ENCODE measurements at regions not wholly inside any gene's neighbourhood (a gene's known extent, or its start where the extent isn't known, plus 50 kb on each side); places are given as distances from the start of the nearest gene placed in this dataset.

DNA sequence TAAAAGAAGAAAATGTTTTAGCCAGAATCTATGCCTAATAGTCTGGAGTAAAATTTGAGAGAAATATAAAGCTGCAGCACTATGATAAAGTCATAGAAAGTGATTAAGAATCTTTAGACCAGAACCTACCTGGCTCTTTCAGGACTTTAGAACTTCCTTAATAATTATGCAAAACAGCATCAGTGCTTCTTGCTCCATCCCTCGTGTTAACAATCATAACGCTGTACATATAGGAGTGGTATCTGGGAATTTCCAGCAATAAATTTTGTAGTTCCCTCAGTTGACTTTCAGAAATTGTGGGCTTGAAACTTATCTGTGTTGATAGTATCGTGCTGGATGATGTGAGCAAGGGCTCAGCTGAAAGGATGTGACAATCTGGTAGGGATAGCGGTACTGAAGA, 102.1 kb upstream of the RASGEF1B start:
- no peak for TF ChIP-seq TAF1 (IDR thresholded peaks at IDR 0.05; ENCODE audit: borderline replicate concordance, insufficient read depth, low read length)
- no peak for TF ChIP-seq SIN3A (IDR thresholded peaks at IDR 0.05; ENCODE audit: borderline replicate concordance, insufficient read depth, low read length)
- no peak for TF ChIP-seq FOXP2 (optimal IDR thresholded peaks at IDR 0.05; ENCODE audit: borderline replicate concordance, extremely low read depth, extremely low read length, insufficient read depth)
- no peak for TF ChIP-seq POLR2AphosphoS5 (IDR thresholded peaks at IDR 0.05; ENCODE audit: low read depth, low read length)
- TF ChIP-seq, protein P1, sequence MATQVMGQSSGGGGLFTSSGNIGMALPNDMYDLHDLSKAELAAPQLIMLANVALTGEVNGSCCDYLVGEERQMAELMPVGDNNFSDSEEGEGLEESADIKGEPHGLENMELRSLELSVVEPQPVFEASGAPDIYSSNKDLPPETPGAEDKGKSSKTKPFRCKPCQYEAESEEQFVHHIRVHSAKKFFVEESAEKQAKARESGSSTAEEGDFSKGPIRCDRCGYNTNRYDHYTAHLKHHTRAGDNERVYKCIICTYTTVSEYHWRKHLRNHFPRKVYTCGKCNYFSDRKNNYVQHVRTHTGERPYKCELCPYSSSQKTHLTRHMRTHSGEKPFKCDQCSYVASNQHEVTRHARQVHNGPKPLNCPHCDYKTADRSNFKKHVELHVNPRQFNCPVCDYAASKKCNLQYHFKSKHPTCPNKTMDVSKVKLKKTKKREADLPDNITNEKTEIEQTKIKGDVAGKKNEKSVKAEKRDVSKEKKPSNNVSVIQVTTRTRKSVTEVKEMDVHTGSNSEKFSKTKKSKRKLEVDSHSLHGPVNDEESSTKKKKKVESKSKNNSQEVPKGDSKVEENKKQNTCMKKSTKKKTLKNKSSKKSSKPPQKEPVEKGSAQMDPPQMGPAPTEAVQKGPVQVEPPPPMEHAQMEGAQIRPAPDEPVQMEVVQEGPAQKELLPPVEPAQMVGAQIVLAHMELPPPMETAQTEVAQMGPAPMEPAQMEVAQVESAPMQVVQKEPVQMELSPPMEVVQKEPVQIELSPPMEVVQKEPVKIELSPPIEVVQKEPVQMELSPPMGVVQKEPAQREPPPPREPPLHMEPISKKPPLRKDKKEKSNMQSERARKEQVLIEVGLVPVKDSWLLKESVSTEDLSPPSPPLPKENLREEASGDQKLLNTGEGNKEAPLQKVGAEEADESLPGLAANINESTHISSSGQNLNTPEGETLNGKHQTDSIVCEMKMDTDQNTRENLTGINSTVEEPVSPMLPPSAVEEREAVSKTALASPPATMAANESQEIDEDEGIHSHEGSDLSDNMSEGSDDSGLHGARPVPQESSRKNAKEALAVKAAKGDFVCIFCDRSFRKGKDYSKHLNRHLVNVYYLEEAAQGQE (IDR thresholded peaks at IDR 0.05; ENCODE audit: insufficient read depth in 1 of 2, low read depth in 2 of 2, low read length in 2 of 2), result no peak

DNA sequence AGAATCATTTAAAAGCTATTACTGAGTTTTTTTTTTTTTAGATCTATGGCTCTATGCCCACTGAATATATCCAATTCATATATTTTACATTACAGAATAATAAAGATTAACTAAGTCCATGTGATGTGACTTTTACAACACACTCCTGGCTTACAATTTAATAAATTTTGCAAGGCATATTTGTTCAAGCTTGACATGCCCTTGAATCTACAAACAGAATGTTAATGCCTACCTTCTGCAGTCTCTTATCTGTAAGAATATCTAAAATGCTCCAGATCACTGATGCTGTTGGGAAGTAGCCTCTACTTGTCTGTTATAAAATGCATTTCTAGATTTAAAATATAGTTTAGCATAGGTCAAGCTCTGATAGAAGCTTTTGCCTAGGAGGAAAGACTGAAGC, 100.7 kb upstream of the RASGEF1B start:
- TF ChIP-seq FOXP2 (optimal IDR thresholded peaks at IDR 0.05; ENCODE audit: borderline replicate concordance, extremely low read depth, extremely low read length, insufficient read depth), result no peak
- no peak for TF ChIP-seq SIN3A (IDR thresholded peaks at IDR 0.05; ENCODE audit: borderline replicate concordance, insufficient read depth, low read length)
- TF ChIP-seq, protein P1 (IDR thresholded peaks at IDR 0.05; ENCODE audit: insufficient read depth in 1 of 2, low read depth in 2 of 2, low read length in 2 of 2), result no peak
- TF ChIP-seq POLR2AphosphoS5 (IDR thresholded peaks at IDR 0.05; ENCODE audit: low read depth, low read length), result no peak
- TF ChIP-seq TAF1 (IDR thresholded peaks at IDR 0.05; ENCODE audit: borderline replicate concordance, insufficient read depth, low read length), result no peak

DNA sequence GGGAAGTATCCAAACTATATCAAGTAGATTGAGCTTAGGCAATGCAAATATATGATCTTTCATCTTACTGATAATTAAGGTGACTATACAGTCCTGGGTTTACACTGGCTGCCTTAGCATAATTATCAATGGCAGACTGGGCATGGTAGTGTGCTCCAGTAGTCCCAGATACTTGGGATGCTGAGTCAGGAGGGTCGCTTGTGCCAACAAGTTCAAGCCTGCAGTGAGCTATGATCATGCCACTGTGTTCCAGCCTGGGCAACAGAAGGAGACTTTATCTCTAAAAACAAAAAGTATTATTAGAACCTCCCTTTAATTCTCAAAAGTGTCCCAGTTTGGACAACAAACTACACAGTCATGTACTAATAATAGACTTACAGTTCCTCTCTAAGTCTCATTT, 99.4 kb upstream of the RASGEF1B start:
- no peak for TF ChIP-seq FOXP2 (optimal IDR thresholded peaks at IDR 0.05; ENCODE audit: borderline replicate concordance, extremely low read depth, extremely low read length, insufficient read depth)
- TF ChIP-seq POLR2AphosphoS5 (IDR thresholded peaks at IDR 0.05; ENCODE audit: low read depth, low read length), result no peak
- TF ChIP-seq, protein P1 (IDR thresholded peaks at IDR 0.05; ENCODE audit: insufficient read depth in 1 of 2, low read depth in 2 of 2, low read length in 2 of 2), result no peak
- no peak for TF ChIP-seq TAF1 (IDR thresholded peaks at IDR 0.05; ENCODE audit: borderline replicate concordance, insufficient read depth, low read length)

DNA sequence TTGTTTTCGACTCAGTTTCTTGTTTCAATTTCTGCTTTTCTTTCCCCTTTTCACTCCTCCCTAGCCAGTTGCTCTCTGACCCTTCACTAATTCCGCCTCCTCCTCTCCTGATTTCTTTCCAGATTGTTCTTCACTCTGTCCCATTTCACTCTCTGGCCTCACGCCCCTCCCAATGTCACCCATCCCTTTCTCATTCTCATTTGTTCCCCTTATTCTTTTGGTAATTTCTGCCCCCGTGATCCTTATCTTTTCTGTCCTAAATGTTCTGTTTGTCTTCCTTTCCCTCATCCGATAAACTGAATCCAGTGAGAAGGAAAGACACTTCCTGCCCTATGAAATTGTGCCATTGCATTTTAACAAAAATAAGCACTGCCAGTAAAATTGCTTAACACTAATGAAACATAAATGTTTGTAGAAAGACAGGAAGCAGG, 94.5 kb upstream of the RASGEF1B start:
- TF ChIP-seq, protein P1 (IDR thresholded peaks at IDR 0.05; ENCODE audit: insufficient read depth in 1 of 2, low read depth in 2 of 2, low read length in 2 of 2), result no peak
- no peak for TF ChIP-seq TAF1 (IDR thresholded peaks at IDR 0.05; ENCODE audit: borderline replicate concordance, insufficient read depth, low read length)
- TF ChIP-seq SIN3A (IDR thresholded peaks at IDR 0.05; ENCODE audit: borderline replicate concordance, insufficient read depth, low read length), result no peak
- TF ChIP-seq FOXP2 (optimal IDR thresholded peaks at IDR 0.05; ENCODE audit: borderline replicate concordance, extremely low read depth, extremely low read length, insufficient read depth), result no peak
- TF ChIP-seq POLR2AphosphoS5 (IDR thresholded peaks at IDR 0.05; ENCODE audit: low read depth, low read length), result no peak
